Fibroblast of lung (primary cell): ENCODE measurements at regions not wholly inside any gene's neighbourhood (a gene's known extent, or its start where the extent isn't known, plus 50 kb on each side); places are given as distances from the start of the nearest gene placed in this dataset.

Experiments
- DNase-seq, 2 donors: peaks; one replicate each; pipeline versions ENCODE4 v3.0.0 to v3.0.0-alpha.2; 2010; ENCODE audit warnings: low read depth in 2 of 2
- H2AFZ ChIP-seq: 2 replicates; pipeline ENCODE4 v1.5.1; 2012; ENCODE audit warnings: low read length, control low read depth, inconsistent platforms
- H3K27ac ChIP-seq: 2 replicates; pipeline ENCODE4 v1.5.1; 2011; ENCODE audit warnings: low read length, control low read depth; ENCODE audit not compliant: insufficient read depth
- H3K27me3 ChIP-seq: 2 replicates; pipeline ENCODE4 v1.5.1; 2011; ENCODE audit warnings: mild to moderate bottlenecking, low read length; ENCODE audit not compliant: control insufficient read depth, insufficient read depth
- H3K36me3 ChIP-seq: 2 replicates; pipeline ENCODE4 v1.5.1; 2011; ENCODE audit warnings: low read length; ENCODE audit not compliant: control insufficient read depth, insufficient read depth
- H3K4me1 ChIP-seq: 2 replicates; pipeline ENCODE4 v1.5.1; 2011; ENCODE audit warnings: low read length; ENCODE audit not compliant: control insufficient read depth, insufficient read depth; ENCODE audit errors: extremely low read depth
- H3K4me2 ChIP-seq: 2 replicates; pipeline ENCODE4 v1.5.1; 2011; ENCODE audit warnings: low read length, control low read depth; ENCODE audit not compliant: insufficient read depth; ENCODE audit errors: extremely low read depth
- H3K4me3 ChIP-seq, 4 experiments: fragments of 200-600 bp in 1 of 4; sonication (generic) in 1 of 4; replicated peaks in 1 of 4; 2 replicates each; pipeline ENCODE4 v1.5.1; 2011 to 2016; ENCODE audit warnings: low read length in 4 of 4, low read depth in 3 of 4, mild to moderate bottlenecking in 3 of 4, control low read depth in 2 of 4, inconsistent platforms in 1 of 4, mixed read lengths in 1 of 4; ENCODE audit not compliant: insufficient read depth in 1 of 4; ENCODE audit errors: control extremely low read depth in 1 of 4
- H3K79me2 ChIP-seq: 2 replicates; pipeline ENCODE4 v1.5.1; 2012; ENCODE audit warnings: mild to moderate bottlenecking, low read length, inconsistent platforms; ENCODE audit not compliant: control insufficient read depth, insufficient read depth
- H3K9ac ChIP-seq: 2 replicates; pipeline ENCODE4 v1.5.1; 2011; ENCODE audit warnings: mild to moderate bottlenecking, low read length, control low read depth; ENCODE audit not compliant: insufficient read depth
- H3K9me3 ChIP-seq: 2 replicates; pipeline ENCODE4 v1.5.1; 2012; ENCODE audit warnings: low read depth, low read length; ENCODE audit not compliant: control insufficient read depth, insufficient read depth
- H4K20me1 ChIP-seq: 2 replicates; pipeline ENCODE4 v1.5.1; 2011; ENCODE audit warnings: low read length; ENCODE audit not compliant: control insufficient read depth, insufficient read depth; ENCODE audit errors: extremely low read depth
- EZH2 ChIP-seq: IDR thresholded peaks from 2 replicates; pipeline ENCODE4 v1.5.1; 2012; ENCODE audit warnings: low read length, control low read depth, mild to moderate bottlenecking; ENCODE audit errors: missing control alignments
- TF ChIP-seq, protein P1 (sequence below), 2 donors: IDR thresholded peaks in 1 of 2; conservative IDR thresholded peaks in 1 of 2; 1 replicate in 1 of 2; 2 replicates in 1 of 2; pipeline ENCODE4 v1.5.1; 2011 to 2012; ENCODE audit warnings: low read length in 2 of 2, control low read depth in 1 of 2, inconsistent platforms in 1 of 2, low read depth in 1 of 2, mild to moderate bottlenecking in 1 of 2

DNA sequence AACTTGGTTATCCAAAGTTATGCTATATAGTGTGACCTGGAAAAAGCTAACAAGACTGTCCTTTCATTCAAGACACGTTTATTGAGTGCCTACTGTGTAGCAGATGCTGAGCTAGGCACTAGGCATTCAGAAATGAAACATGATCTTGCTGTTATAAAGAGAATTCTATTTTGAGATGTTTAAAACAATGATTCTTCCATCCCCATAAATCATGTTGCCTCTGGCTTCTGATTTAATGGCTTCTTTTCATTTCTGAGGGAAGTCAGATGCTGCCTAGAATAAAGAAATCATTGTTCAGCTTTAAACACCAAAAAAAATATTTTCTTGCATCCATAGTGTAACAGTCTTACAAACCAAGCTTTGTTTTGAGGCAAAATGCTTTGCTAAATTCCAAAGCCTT is 620.9 kb upstream of the UBE2E2 start:
- TF ChIP-seq EZH2: no peak
- TF ChIP-seq, protein P1, sequence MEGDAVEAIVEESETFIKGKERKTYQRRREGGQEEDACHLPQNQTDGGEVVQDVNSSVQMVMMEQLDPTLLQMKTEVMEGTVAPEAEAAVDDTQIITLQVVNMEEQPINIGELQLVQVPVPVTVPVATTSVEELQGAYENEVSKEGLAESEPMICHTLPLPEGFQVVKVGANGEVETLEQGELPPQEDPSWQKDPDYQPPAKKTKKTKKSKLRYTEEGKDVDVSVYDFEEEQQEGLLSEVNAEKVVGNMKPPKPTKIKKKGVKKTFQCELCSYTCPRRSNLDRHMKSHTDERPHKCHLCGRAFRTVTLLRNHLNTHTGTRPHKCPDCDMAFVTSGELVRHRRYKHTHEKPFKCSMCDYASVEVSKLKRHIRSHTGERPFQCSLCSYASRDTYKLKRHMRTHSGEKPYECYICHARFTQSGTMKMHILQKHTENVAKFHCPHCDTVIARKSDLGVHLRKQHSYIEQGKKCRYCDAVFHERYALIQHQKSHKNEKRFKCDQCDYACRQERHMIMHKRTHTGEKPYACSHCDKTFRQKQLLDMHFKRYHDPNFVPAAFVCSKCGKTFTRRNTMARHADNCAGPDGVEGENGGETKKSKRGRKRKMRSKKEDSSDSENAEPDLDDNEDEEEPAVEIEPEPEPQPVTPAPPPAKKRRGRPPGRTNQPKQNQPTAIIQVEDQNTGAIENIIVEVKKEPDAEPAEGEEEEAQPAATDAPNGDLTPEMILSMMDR (conservative IDR thresholded peaks at IDR 0.05 in 1 of 2, IDR thresholded peaks at IDR 0.05 in 1 of 2; ENCODE audit: low read depth in 1 of 2, low read length in 2 of 2): no peak
- Histone ChIP-seq H3K36me3 (no peaks in the 10 kb centered on the region), H3K4me2 (no peak overlapping the region), H3K4me1 (no peaks in the 10 kb centered on the region), H3K9ac (no peak overlapping the region), H4K20me1 (no peaks in the 10 kb centered on the region), H3K4me3 (no peak overlapping the region), H3K27me3 (no peaks in the 10 kb centered on the region), H3K79me2 (no peaks in the 10 kb centered on the region), H3K27ac (no peak overlapping the region), H3K9me3 (no peaks in the 10 kb centered on the region), H2AFZ (no peak overlapping the region)
- DNase-seq: peak in 1 of 2 donors; percentile 11

DNA sequence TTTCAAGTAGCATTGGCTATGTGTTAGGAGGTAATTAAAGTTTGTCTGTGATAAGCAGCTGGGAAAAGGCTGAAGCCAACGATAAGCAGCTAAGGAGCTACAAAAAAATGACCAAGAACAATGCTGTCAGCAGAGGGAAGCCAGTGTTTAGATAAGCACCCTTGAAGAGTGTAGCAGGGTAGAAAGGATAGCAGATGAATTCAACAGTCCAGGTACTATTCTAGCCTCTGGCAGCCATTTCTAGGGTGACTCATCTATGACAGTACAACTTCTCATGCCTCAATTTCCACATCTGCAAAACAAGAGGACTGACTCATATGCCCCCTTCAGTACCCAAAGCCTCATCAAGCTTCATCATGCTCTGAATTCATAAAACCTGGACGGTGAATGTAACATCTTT is 617.6 kb upstream of the UBE2E2 start:
- Histone ChIP-seq H2AFZ (no peak overlapping the region), H4K20me1 (no peaks in the 10 kb centered on the region), H3K27ac (no peak overlapping the region), H3K4me1 (no peaks in the 10 kb centered on the region), H3K27me3 (no peaks in the 10 kb centered on the region), H3K9ac (no peak overlapping the region), H3K9me3 (no peaks in the 10 kb centered on the region), H3K36me3 (no peaks in the 10 kb centered on the region), H3K4me3 (no peak overlapping the region), H3K4me2 (no peak overlapping the region), H3K79me2 (no peaks in the 10 kb centered on the region)
- peak; percentile 55 to 76 for DNase-seq
- TF ChIP-seq, protein P1 (conservative IDR thresholded peaks at IDR 0.05 in 1 of 2, IDR thresholded peaks at IDR 0.05 in 1 of 2; ENCODE audit: low read depth in 1 of 2, low read length in 2 of 2): no peak
- TF ChIP-seq EZH2: no peak

DNA sequence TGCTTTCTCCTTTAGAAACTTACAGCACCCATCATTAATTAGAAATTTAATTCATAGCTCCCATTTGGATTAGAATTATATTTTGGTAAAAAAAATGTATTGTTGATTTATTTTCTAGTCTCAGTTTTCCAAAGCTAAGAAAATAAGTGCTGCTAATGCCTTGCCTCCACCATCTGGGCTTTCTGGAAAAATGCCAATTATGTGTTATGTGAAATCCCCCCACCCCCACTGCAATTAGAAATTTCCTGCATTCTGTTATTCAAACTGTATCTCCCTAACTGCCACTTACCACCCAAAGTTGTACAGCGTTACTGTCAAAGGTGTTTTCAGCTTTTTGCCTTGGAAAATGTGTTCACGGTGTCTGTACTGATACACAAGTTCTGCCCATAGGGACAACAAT is 617.2 kb upstream of the UBE2E2 start:
- Histone ChIP-seq H4K20me1 (no peaks in the 10 kb centered on the region), H3K36me3 (no peaks in the 10 kb centered on the region), H3K4me3 (no peak overlapping the region), H3K4me1 (no peaks in the 10 kb centered on the region), H3K27me3 (no peaks in the 10 kb centered on the region), H3K9ac (no peak overlapping the region), H3K27ac (no peak overlapping the region), H2AFZ (no peak overlapping the region), H3K79me2 (no peaks in the 10 kb centered on the region), H3K4me2 (no peak overlapping the region), H3K9me3 (no peaks in the 10 kb centered on the region)
- peak in 1 of 2 donors; percentile 29 for DNase-seq
- no peak for TF ChIP-seq EZH2
- TF ChIP-seq, protein P1 (conservative IDR thresholded peaks at IDR 0.05 in 1 of 2, IDR thresholded peaks at IDR 0.05 in 1 of 2; ENCODE audit: low read depth in 1 of 2, low read length in 2 of 2): no peak
